Uterus (tissue), 3 donors: ENCODE measurements at regions not wholly inside any gene's neighbourhood (a gene's known extent, or its start where the extent isn't known, plus 50 kb on each side); places are given as distances from the start of the nearest gene placed in this dataset.

Experiments used
- DNase-seq, 2 donors: peaks; one replicate each; pipeline ENCODE4 v3.0.0-alpha.2; 2019 to 2020
- H3K27ac ChIP-seq, 2 donors: fragments of 200-600 bp; sonication (generic); 1 replicate in 1 of 2; 2 replicates in 1 of 2; pipeline ENCODE4 v1.5.1; 2016 to 2018
- H3K27me3 ChIP-seq, 2 donors: fragments of 200-600 bp; sonication (generic); one replicate each; pipeline ENCODE4 v1.5.1; 2018 to 2019; ENCODE audit warnings: control low read depth in 1 of 2
- H3K36me3 ChIP-seq, 2 donors: fragments of 200-600 bp; sonication (generic); one replicate each; pipeline ENCODE4 v1.5.1; 2019; ENCODE audit warnings: control low read depth in 1 of 2
- H3K4me1 ChIP-seq, 2 donors: fragments of 200-600 bp; sonication (generic); one replicate each; pipeline ENCODE4 v1.5.1; 2018 to 2019; ENCODE audit warnings: control low read depth in 1 of 2
- H3K4me3 ChIP-seq, 2 donors: fragments of 200-600 bp; sonication (generic); 1 replicate in 1 of 2; 2 replicates in 1 of 2; pipeline ENCODE4 v1.5.1; 2018 to 2019; ENCODE audit warnings: mild to moderate bottlenecking in 1 of 2
- H3K9me3 ChIP-seq, 2 donors: fragments of 200-600 bp; sonication (generic); one replicate each; pipeline ENCODE4 v1.5.1; 2019; ENCODE audit warnings: control low read depth in 1 of 2
- POLR2A ChIP-seq, 2 donors: fragments of 450-650 bp; IDR thresholded peaks; one replicate each; pipeline ENCODE4 v1.6.1; 2016; ENCODE audit warnings: antibody characterized with exemption in 2 of 2, mild to moderate bottlenecking in 1 of 2, moderate library complexity in 1 of 2
- intact Hi-C: fragments of 100-400 bp; cut with DNase I; formaldehyde crosslinking; loops from one replicate; pipeline ENCODE4 v1.15.1; 2023; ENCODE audit warnings: low total_unique reads
- TF ChIP-seq, protein P1 (sequence below), 4 experiments: fragments of 200-600 bp in 2 of 4; fragments of 450-650 bp in 2 of 4; sonication (generic) in 2 of 4; IDR thresholded peaks; one replicate each; pipeline ENCODE4 v1.5.1; 2016 to 2019; ENCODE audit warnings: antibody characterized with exemption in 4 of 4, mild to moderate bottlenecking in 2 of 4, moderate library complexity in 1 of 4
- donor health status: DM: yes; HTN: yes; CAD: no.

DNA sequence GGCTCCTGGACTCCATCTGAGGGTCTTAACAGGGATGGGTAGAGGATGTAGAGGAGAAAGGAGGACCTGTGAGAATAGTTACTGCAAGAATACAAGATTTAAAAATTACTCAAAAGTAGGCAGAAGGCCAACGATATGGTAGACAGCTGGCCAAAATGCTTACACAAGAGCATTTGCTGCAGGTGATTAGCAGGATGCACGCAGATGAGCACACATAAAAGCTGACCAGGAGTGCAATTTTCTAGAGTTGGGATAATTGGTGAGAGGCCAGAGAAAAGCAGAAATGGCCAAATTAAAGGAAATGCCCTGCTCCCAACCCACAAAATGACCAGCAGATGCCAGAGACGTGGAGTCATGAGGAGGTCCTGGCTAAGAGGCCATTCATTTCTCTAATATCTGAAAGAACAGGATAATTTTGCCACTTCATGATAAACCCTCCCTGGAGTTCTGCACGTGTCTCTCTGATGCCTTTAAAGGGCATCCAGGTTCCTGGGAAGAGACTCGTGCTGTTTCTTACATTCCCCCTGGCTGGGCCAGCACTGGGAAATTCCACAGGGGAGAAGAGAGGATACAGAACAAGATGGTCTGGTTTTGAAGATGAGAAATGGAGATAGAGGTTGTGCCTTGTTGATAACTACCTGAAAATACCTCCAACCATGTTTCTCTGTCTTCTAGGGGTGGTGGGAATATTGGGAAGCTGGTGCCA is 62.3 kb upstream of the KCNA3 start:
- H3K4me3 ChIP-seq: no peak overlapping the region
- intact Hi-C loops: no loop called here
- H3K27ac ChIP-seq: no peak overlapping the region
- DNase-seq: no peak
- TF ChIP-seq, protein P1, sequence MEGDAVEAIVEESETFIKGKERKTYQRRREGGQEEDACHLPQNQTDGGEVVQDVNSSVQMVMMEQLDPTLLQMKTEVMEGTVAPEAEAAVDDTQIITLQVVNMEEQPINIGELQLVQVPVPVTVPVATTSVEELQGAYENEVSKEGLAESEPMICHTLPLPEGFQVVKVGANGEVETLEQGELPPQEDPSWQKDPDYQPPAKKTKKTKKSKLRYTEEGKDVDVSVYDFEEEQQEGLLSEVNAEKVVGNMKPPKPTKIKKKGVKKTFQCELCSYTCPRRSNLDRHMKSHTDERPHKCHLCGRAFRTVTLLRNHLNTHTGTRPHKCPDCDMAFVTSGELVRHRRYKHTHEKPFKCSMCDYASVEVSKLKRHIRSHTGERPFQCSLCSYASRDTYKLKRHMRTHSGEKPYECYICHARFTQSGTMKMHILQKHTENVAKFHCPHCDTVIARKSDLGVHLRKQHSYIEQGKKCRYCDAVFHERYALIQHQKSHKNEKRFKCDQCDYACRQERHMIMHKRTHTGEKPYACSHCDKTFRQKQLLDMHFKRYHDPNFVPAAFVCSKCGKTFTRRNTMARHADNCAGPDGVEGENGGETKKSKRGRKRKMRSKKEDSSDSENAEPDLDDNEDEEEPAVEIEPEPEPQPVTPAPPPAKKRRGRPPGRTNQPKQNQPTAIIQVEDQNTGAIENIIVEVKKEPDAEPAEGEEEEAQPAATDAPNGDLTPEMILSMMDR (IDR thresholded peaks at IDR 0.05): no peak
- TF ChIP-seq POLR2A (IDR thresholded peaks at IDR 0.05): no peak
- H3K9me3 ChIP-seq: no peaks in the 10 kb centered on the region
- H3K36me3 ChIP-seq: no peaks in the 10 kb centered on the region
- no peaks in the 10 kb centered on the region for H3K4me1 ChIP-seq
- H3K27me3 ChIP-seq: no peaks in the 10 kb centered on the region

DNA sequence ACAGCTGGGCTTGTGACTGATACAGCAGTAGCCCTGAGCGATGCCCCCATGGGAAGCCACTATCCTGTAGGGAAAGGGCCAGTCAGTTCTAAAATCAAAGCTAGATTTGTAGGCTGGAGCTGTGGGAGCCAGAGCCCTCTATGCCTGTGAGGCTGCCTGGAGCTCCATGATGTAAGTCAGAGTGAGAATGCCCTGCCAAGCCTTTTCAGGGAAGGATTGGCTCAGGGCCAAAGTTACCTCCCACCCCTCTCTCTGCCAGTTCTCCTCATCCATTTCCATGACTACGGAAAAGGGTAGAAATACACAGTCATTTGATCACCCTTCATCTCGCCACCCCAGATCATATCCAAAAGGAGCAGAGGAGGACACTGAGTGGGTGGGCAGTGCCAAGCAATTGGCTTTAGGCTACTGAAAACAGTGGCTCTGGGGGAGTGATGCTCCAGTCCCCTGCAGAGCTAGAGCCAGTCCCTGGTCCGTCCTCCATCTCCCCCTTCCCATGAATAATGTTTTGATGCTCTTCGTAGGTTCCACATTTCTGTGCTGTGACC is 59.5 kb upstream of the KCNA3 start:
- intact Hi-C loops: no loop called here
- DNase-seq: no peak
- no peak for TF ChIP-seq POLR2A (IDR thresholded peaks at IDR 0.05)
- TF ChIP-seq, protein P1 (IDR thresholded peaks at IDR 0.05): no peak
- Histone ChIP-seq H3K4me1 (no peaks in the 10 kb centered on the region), H3K4me3 (no peak overlapping the region), H3K9me3 (no peaks in the 10 kb centered on the region), H3K27me3 (no peaks in the 10 kb centered on the region), H3K27ac (no peak overlapping the region), H3K36me3 (no peaks in the 10 kb centered on the region)

DNA sequence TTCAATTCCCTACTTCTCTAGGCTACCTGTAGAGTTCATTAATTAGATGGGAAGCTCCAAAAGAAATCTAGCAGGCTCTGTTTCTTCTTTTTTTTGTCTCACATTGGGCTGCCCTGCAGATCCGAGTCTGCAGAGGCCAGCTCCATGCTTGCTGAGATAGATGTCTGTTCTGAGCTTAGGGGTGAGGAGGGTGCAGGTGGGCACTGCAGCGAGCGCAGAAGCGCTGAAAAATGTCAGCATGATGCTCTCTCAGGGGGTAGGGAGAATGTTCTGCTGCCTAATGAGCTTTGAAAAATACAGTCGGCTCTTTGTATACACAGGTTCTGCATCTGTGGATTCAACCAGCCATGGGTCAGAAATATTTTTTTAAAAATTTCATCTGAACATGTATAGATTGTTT is 56.8 kb upstream of the KCNA3 start:
- intact Hi-C loops: no loop called here
- no peak for DNase-seq
- Histone ChIP-seq H3K4me1 (no peaks in the 10 kb centered on the region), H3K36me3 (no peaks in the 10 kb centered on the region), H3K9me3 (no peaks in the 10 kb centered on the region), H3K27me3 (no peaks in the 10 kb centered on the region), H3K4me3 (no peak overlapping the region), H3K27ac (no peak overlapping the region)
- TF ChIP-seq, protein P1 (IDR thresholded peaks at IDR 0.05): no peak
- no peak for TF ChIP-seq POLR2A (IDR thresholded peaks at IDR 0.05)

DNA sequence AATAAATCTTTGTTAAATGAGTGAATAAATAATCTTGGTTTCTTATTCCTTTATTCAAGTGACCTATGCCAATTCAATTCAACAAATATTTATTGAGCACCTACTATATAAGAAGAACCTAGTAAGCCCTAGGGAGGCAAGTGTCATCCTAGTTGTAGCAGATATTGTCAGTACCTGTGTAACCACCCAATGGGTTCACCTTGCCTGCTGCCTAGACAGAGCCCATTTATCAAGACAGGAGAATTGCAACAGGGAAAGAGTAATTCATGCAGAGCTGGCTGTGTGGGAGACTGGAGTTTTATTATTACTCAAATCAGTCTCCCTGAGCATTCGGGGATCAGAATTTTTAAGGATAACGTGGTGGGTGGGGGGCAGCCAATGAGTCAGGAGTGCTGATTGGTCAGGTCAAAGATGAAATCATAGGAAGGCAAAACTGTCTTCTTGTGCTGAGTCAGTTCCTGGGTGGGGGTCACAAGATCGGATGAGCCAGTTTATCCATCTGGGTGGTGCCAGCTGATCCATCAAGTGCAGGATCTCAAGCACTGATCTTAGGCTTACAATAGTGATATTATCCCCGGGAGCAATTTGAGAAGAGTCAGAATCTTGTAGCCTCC is 53.8 kb upstream of the KCNA3 start:
- H3K9me3 ChIP-seq: no peaks in the 10 kb centered on the region
- H3K36me3 ChIP-seq: no peaks in the 10 kb centered on the region
- DNase-seq: no peak
- TF ChIP-seq, protein P1 (IDR thresholded peaks at IDR 0.05): no peak
- no peak for TF ChIP-seq POLR2A (IDR thresholded peaks at IDR 0.05)
- intact Hi-C loops: no loop called here
- no peak overlapping the region for H3K27ac ChIP-seq
- H3K4me3 ChIP-seq: no peak overlapping the region
- H3K27me3 ChIP-seq: no peaks in the 10 kb centered on the region
- H3K4me1 ChIP-seq: no peaks in the 10 kb centered on the region

DNA sequence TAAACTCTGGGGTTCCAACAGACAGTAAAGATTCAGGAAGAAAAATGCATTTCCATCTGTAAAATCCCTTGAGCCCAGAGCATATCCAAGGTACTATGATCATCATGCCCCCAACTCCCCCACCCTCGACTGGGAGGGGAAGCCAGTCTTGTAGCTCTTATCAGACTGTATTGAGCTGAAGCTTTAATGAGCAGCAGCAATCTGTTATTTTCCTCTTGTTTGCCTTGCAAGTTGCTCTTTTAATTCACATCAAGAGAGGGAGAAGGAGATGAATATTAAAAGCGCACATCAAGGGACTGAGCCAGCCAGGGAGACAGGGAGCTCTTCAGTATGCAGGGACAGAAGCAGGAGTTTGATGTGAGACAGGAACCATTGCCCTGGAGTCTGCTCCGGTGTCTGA is 52.5 kb upstream of the KCNA3 start:
- Histone ChIP-seq H3K4me3 (no peak overlapping the region), H3K27ac (no peak overlapping the region), H3K27me3 (no peaks in the 10 kb centered on the region), H3K4me1 (no peaks in the 10 kb centered on the region), H3K36me3 (no peaks in the 10 kb centered on the region), H3K9me3 (no peaks in the 10 kb centered on the region)
- intact Hi-C loops: no loop called here
- no peak for DNase-seq
- TF ChIP-seq, protein P1 (IDR thresholded peaks at IDR 0.05): no peak
- no peak for TF ChIP-seq POLR2A (IDR thresholded peaks at IDR 0.05)
